Thyroid gland (tissue), 4 donors: ENCODE measurements at regions not wholly inside any gene's neighbourhood (a gene's known extent, or its start where the extent isn't known, plus 50 kb on each side); places are given as distances from the start of the nearest gene placed in this dataset.

Source experiments
- CTCF ChIP-seq, 6 experiments: fragments of 200-600 bp in 3 of 6; fragments of 450-650 bp in 3 of 6; sonication (generic) in 3 of 6; IDR thresholded peaks; one replicate each; pipeline ENCODE4 v1.5.1; 2016 to 2019; ENCODE audit warnings: antibody characterized with exemption in 6 of 6, mild to moderate bottlenecking in 2 of 6, inconsistent platforms in 1 of 6, moderate library complexity in 1 of 6
- POLR2A ChIP-seq, 2 donors: fragments of 450-650 bp; IDR thresholded peaks; one replicate each; pipeline ENCODE4 v1.6.1; 2017; ENCODE audit warnings: antibody characterized with exemption in 2 of 2, mild to moderate bottlenecking in 2 of 2, moderate library complexity in 1 of 2

- TF ChIP-seq CTCF (IDR thresholded peaks at IDR 0.05), result no peak
- no peak for TF ChIP-seq POLR2A (IDR thresholded peaks at IDR 0.05)
Measured at GRCh38 chr19:30916238-30916637, 433.0 kb downstream of the TSHZ3 start.
